ENCODE measurements at regions not wholly inside any gene's neighbourhood (a gene's known extent, or its start where the extent isn't known, plus 50 kb on each side); places are given as distances from the start of the nearest gene placed in this dataset.

DNA sequence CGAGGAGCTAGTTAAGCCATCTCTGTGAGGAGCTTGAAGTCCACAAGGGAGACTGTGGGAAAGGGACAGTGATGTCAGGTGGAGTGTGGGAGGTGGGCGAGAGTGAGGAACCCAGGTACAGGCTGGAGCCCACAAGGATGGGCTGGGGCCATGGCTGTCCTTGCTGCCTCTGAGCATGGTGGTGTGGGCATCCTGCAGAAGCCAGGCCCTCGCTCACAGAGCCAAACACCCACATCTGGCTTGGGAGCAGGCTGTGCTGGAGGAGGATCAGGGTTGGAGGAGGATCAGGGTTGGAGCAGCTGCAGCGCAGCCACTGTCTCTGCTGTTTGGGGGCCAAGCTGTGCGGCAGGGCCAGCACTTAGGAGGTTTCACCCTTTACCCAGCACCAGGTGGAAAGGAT lies 58.2 kb upstream of the ENPP7 start:
- TF ChIP-seq SUZ12 (IDR thresholded peaks at IDR 0.05; ENCODE audit: extremely low read depth, insufficient read depth, insufficient read length) (no peak), ZNF274 (IDR thresholded peaks at IDR 0.05; ENCODE audit: low read depth, low read length) (no peak), YY1 (IDR thresholded peaks at IDR 0.05; ENCODE audit: insufficient read depth, insufficient read length) (no peak)
